ENCODE measurements at regions not wholly inside any gene's neighbourhood (a gene's known extent, or its start where the extent isn't known, plus 50 kb on each side); places are given as distances from the start of the nearest gene placed in this dataset.
"Not testable (repeated sequence)": the region's sequence is repeated elsewhere in the genome, so short reads cannot be mapped to it uniquely, and the experiment has no call there.

DNA sequence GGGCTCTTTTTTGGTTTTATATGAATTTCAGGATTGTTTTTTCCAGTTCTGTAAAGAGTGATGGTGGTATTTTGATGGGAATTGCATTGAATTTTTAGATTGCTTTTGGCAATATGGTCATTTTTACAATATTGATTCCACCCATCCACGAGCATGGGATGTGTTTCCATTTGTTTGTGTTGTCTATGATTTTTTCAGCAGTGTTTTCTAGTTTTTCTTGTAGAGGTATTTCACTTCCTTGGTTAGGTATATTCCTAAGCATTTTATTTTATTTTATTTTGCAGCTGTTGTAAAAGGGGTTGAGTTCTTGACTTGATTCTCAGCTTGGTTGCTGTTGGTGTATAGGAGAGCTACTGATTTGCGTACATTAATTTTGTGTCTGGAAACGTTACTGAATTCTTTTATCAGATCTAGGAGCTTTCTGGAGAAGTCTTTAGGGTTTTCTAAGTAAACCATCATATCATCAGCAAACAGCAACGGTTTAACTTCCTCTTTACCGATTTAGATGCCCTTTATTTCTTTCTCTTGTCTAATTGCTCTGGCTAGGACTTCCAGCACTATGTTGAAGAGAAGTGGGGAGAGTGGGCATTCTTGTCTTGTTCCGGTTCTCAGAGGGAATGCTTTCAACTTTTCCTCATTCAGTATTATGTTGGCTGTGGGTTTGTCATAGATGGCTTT, 69.4 kb upstream of the GNG12 start:
- not testable (repeated sequence) for DNase-seq

GRCh38 chr1:67898033-67898726, 64.9 kb upstream of the GNG12 start:
- peak; percentile 36 for DNase-seq

- peak; percentile 82 for DNase-seq
Measured at GRCh38 chr1:67897270-67897949, 64.1 kb upstream of the GNG12 start.

GRCh38 chr1:67896826-67897225, 63.6 kb upstream of the GNG12 start:
- DNase-seq: no peak

DNA sequence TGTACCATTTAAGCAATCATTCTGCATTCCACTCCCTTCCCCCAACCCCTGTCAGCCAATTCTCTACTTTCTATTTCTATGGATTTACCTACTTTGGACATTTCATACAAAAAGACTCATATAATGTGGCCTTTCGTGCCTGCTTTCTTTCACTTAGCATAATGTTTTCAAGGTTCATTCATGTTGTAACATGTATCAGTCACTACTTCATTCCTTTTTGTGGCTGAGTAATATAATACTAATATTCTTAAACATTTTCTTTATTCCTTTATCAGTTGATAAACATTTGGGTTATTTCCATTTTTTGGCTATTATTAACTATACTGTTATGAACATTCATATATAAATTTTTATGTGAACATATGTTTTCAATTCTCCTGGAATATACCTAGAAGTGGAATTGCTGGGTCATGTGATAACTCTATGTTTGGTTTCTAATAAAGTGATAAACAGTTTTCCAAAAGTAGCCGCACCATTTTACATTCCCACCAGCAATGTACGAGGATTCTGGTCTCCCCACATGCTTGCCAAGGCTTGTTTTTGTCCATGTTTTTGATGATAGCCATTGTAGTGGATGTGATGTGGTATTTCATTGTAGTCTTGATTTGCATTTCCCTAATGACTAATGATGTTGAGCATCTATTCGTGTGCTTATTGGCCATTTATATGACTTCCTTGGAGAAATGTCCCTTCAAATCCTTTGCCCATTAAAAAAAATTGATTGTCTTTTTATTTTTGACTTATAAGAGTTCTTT, 61.9 kb upstream of the GNG12 start:
- DNase-seq: peak; percentile 29

- no peak for DNase-seq
Measured at GRCh38 chr1:67893126-67893495, 59.8 kb upstream of the GNG12 start.

DNA sequence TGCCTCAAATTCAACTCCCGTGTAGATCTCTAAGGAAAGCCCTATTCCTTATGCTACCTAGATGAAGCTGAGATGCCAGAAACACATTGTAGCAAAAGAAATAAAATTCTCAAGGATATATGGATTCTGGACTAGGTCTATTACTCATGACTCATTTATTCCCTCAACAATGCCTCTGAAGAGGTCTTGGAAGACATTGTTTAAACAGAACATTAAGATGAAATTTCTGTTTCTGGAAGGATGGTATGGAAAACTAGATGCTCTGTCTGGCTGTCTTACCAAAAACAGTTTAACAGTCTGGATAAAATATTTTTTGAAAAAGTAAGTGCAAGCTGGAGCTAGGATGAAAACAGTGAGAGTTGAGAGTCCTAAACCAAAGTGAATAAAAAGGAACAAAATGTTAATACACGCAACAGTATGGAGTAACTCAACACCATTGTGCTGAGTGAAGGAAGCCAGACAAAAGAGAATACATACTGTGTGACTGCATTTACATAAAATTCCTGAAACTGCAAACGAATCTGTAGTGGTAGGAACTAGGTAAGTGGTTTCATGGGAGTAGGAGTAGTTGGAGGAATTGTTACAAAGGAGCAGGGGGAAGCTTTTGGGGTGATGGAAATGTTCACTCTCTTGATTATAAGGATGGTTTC, 59.3 kb upstream of the GNG12 start:
- DNase-seq: peak; percentile 47

DNA sequence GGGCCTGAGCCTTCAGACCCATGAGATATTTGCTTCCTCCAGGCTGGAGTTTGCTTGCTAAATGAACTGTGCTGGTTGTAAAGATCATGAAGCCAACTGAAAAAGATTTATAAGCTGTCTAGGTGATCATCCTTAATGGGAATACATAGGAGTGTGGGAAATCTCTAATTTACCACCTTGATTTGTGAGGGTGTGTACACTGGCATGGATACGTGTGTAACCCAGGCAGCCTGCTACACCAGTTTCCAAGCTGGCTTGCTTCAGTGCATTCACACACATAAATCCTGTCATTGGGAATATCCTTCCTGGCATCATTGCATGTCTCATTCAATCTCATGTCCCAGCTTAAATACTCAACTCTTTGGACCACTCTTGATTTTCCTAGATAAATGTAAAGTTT, 57.6 kb upstream of the GNG12 start:
- no peak for DNase-seq

DNA sequence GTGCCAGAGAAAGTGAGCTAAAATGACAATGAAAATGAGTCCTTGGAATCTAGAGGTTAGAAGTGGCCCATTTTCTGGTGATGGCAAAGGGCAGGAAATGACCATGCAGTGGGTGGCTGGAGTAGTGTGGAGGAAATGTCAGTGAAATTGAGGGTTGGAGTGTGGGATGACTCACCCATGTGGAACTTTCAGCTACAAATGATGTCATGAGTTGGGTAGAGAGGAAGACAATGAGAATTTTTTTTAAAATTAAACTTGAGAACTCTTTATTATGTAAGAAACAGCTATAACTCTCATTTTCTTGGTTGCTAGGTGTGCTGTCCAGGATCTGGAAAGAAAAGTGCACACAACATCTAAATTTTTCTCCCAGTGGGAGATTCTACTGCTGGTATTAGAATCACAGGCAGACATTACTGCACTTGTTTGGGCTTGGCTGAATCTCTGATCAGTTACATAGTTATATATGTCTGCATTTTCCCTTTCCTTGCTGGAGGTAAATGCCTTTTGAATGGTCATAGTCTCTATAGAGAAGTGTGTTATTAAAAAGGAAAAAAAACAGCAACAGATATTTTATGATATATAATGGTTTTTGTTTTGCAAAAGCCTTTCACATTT, 56.8 kb upstream of the GNG12 start:
- peak; percentile 92 for DNase-seq

GRCh38 chr1:67889466-67889865, 56.2 kb upstream of the GNG12 start:
- DNase-seq: no peak

- peak; percentile 91 for DNase-seq
Measured at GRCh38 chr1:67888216-67889106, 55.2 kb upstream of the GNG12 start.

GRCh38 chr1:67887146-67887545, 53.9 kb upstream of the GNG12 start:
- no peak for DNase-seq

DNA sequence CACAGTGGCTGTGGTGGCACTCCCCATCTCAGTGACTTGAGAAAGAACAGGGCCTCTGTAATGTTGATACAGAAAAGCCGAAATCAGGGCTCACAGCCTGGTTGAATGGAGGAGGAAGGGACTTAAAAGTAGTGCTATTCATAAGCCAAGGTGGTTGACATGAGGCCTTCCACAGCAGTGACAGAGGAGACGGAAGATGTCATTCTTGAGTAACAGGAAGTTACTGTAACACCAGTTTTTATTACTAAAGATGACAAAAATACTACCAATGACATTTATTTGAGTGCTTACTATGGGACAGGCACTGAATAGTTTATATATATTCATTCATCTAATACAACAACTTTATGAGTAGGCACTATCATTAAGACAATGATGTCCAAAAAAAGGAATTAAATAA, 52.8 kb upstream of the GNG12 start:
- DNase-seq: no peak

- peak; percentile 93 for DNase-seq
Measured at GRCh38 chr1:67883069-67883468, 49.8 kb upstream of the GNG12 start.

All from fibroblast of skin of right biceps (primary cell).